ENCODE measurements at regions not wholly inside any gene's neighbourhood (a gene's known extent, or its start where the extent isn't known, plus 50 kb on each side); places are given as distances from the start of the nearest gene placed in this dataset.

DNA sequence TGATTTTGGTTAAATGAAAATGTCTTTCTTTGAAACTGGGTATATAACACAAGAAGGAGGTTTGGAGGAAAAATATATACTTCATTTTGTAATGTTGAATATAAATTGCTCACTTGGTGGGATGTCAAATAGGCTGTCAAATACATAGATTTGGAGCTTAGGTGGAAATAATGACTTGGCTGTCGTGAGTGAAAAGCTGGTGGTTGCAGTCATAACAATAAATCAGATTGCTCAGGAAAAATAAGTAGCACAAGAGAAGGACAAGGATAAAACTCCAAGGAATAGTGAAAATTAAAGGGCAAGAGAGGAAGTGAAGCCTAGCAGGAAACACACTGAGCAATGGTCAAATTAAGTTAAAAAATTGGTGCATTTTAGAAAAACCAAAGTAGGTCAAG, 253.0 kb upstream of the ANKRD50 start:
- TF ChIP-seq CTCF (IDR thresholded peaks at IDR 0.05), result no peak
- no peak for TF ChIP-seq POLR2A (IDR thresholded peaks at IDR 0.05)

Data from testis (tissue), 2 donors.